ENCODE measurements at regions not wholly inside any gene's neighbourhood (a gene's known extent, or its start where the extent isn't known, plus 50 kb on each side); places are given as distances from the start of the nearest gene placed in this dataset.

- no peaks in the 10 kb centered on the region for H3K9me3 Mint-ChIP-seq
- intact Hi-C loops (cut with micrococcal nuclease), result no loop called here
- H3K4me1 Mint-ChIP-seq (ENCODE audit: low read depth), result no peaks in the 10 kb centered on the region
- ChIA-PET POLR2A (no interaction called here), CTCF (interaction anchor here (1.4 kb wide), 1 partner anchor 18 kb away, joined by 4 read pairs; no protein-coding TSS in a partner anchor)
- no peak overlapping the region for H3K27ac Mint-ChIP-seq
- no peak for DNase-seq
- H3K36me3 Mint-ChIP-seq, result no peaks in the 10 kb centered on the region
- H3K4me3 Mint-ChIP-seq, result no peak overlapping the region
- H3K27me3 Mint-ChIP-seq, result peaks cover 20% of the 10 kb centered on the region
Observed at GRCh38 chr17:33797181-33797580, 457.9 kb upstream of the CCL2 start.

GRCh38 chr17:33798308-33798707 lies 456.8 kb upstream of the CCL2 start:
- no peak for DNase-seq
- POLR2A ChIA-PET, result no interaction called here
- no peaks in the 10 kb centered on the region for H3K4me1 Mint-ChIP-seq (ENCODE audit: low read depth)
- no peak overlapping the region for H3K4me3 Mint-ChIP-seq
- no peaks in the 10 kb centered on the region for H3K36me3 Mint-ChIP-seq
- H3K27ac Mint-ChIP-seq, result no peak overlapping the region
- intact Hi-C loops (cut with micrococcal nuclease), result no loop called here
- H3K27me3 Mint-ChIP-seq, result peaks cover 28% of the 10 kb centered on the region
- CTCF ChIA-PET, result interaction anchor here (1.4 kb wide), 1 partner anchor 19 kb away, joined by 4 read pairs; no protein-coding TSS in a partner anchor
- H3K9me3 Mint-ChIP-seq, result no peaks in the 10 kb centered on the region

DNA sequence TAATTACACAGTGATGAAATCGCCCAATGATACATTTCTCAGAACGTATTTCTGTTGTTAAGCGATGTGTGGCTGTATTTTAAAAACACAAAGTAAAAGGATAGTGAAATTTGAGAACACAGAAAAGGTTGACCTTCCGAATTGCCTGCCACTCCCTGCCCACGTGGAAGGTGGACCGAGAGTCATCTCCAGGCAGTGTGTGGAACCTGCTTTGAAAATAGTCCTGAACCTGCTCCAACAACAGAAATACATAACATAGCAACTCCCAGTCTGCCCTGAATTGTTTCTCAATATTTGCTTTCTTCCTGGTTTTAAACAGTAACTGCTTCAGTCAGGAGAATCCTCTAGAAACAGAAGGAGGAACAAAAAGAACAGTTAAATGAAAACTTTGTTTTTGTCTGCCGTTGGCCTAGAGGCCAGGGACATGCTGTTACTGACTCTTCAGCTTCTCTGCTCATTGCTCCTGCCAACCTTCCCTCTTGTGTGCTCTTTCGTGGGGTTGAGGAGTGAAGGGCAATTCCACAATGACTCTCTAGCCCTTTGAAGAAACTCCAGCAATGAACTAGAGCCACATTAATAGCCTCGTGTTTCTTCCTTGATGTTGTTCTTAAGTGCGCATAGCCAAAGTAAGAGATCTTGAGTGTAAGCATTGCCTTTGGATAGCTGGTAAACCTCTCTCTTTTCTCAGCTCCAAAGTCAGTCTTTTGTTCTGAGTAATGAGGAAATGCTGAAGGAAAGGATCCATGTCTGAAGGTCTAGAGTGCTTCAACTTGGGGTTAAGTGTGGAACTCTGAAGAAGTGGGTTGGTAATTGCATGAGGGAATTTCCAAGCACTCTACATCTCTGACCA lies 452.5 kb upstream of the CCL2 start:
- DNase-seq, result no peak
- no peaks in the 10 kb centered on the region for H3K4me1 Mint-ChIP-seq (ENCODE audit: low read depth)
- CTCF ChIA-PET, result no interaction called here
- peaks cover 36% of the 10 kb centered on the region for H3K27me3 Mint-ChIP-seq
- intact Hi-C loops (cut with micrococcal nuclease), result no loop called here
- no peaks in the 10 kb centered on the region for H3K36me3 Mint-ChIP-seq
- H3K27ac Mint-ChIP-seq, result no peak overlapping the region
- H3K4me3 Mint-ChIP-seq, result no peak overlapping the region
- H3K9me3 Mint-ChIP-seq, result no peaks in the 10 kb centered on the region
- POLR2A ChIA-PET, result no interaction called here

GRCh38 chr17:33803199-33803685 lies 451.8 kb upstream of the CCL2 start:
- Mint-ChIP-seq H3K9me3 (no peaks in the 10 kb centered on the region), H3K27ac (no peak overlapping the region), H3K27me3 (peaks cover 40% of the 10 kb centered on the region), H3K4me3 (no peak overlapping the region), H3K4me1 (ENCODE audit: low read depth) (no peaks in the 10 kb centered on the region), H3K36me3 (no peaks in the 10 kb centered on the region)
- CTCF ChIA-PET, result no interaction called here
- POLR2A ChIA-PET, result no interaction called here
- no peak for DNase-seq
- intact Hi-C loops (cut with micrococcal nuclease), result no loop called here

- ChIA-PET CTCF (no interaction called here), POLR2A (no interaction called here)
- peaks cover 42% of the 10 kb centered on the region for H3K27me3 Mint-ChIP-seq
- no peaks in the 10 kb centered on the region for H3K36me3 Mint-ChIP-seq
- no peak for DNase-seq
- no peaks in the 10 kb centered on the region for H3K9me3 Mint-ChIP-seq
- H3K4me3 Mint-ChIP-seq, result no peak overlapping the region
- H3K4me1 Mint-ChIP-seq (ENCODE audit: low read depth), result no peaks in the 10 kb centered on the region
- H3K27ac Mint-ChIP-seq, result no peak overlapping the region
- intact Hi-C loops (cut with micrococcal nuclease), result no loop called here
Observed at GRCh38 chr17:33803686-33804085, 451.4 kb upstream of the CCL2 start.

DNA sequence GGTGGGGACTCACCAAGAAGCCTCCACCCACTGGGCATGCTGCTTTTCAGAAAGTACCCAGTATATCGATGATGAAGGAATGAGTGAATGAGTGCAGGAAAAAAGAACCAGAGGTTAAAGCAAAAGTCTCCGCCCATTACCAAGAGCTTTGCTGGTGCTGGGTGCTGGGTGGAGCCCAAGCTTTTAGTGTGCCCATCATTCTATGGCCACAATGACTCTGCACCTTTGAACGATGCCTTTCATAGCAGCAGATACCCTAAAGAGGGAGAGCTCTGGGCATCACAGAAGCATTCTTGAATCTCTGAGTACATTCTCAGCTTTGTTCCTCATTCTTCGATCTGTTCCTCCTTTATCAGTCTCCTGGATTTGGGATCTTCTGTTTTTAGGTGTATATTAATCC lies 450.7 kb upstream of the CCL2 start:
- intact Hi-C loops (cut with micrococcal nuclease), result no loop called here
- CTCF ChIA-PET, result no interaction called here
- H3K4me1 Mint-ChIP-seq (ENCODE audit: low read depth), result no peaks in the 10 kb centered on the region

GRCh38 chr17:33806631-33807030 lies 448.5 kb upstream of the CCL2 start:
- H3K36me3 Mint-ChIP-seq, result no peaks in the 10 kb centered on the region
- no peak overlapping the region for H3K27ac Mint-ChIP-seq
- no peak overlapping the region for H3K4me3 Mint-ChIP-seq
- H3K4me1 Mint-ChIP-seq (ENCODE audit: low read depth), result no peaks in the 10 kb centered on the region
- peaks cover 33% of the 10 kb centered on the region for H3K27me3 Mint-ChIP-seq
- intact Hi-C loops (cut with micrococcal nuclease), result no loop called here
- H3K9me3 Mint-ChIP-seq, result no peaks in the 10 kb centered on the region
- no peak for DNase-seq
- ChIA-PET CTCF (no interaction called here), POLR2A (no interaction called here)

More for the DNA sequence above, 450.7 kb upstream of the CCL2 start:
- DNase-seq, result no peak
- no peak overlapping the region for H3K27ac Mint-ChIP-seq
- H3K27me3 Mint-ChIP-seq, result peaks cover 42% of the 10 kb centered on the region
- POLR2A ChIA-PET, result no interaction called here
- no peaks in the 10 kb centered on the region for H3K36me3 Mint-ChIP-seq
- H3K9me3 Mint-ChIP-seq, result no peaks in the 10 kb centered on the region
- no peak overlapping the region for H3K4me3 Mint-ChIP-seq

DNA sequence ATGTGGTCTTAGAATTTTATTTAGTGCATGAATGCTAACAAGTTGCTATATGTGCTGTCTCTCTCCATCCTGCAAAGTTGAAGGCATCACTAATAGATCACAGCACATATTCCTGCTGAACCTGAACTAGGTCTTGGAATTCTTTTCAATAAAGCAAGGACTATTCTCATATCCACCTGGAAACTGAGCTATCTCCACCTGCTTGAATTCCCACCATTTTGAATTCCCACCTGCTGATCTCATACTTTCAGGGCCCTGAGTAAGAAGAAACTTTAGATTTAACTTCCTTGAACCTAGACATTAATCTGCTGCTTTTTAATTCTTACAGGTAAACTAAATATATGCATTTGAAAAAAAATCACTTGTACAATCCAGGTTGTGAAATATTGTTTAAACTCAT lies 445.3 kb upstream of the CCL2 start:
- DNase-seq, result no peak
- Mint-ChIP-seq H3K9me3 (no peaks in the 10 kb centered on the region), H3K27ac (no peak overlapping the region), H3K36me3 (no peaks in the 10 kb centered on the region), H3K4me1 (ENCODE audit: low read depth) (no peaks in the 10 kb centered on the region), H3K27me3 (peaks cover 18% of the 10 kb centered on the region), H3K4me3 (no peak overlapping the region)
- ChIA-PET POLR2A (no interaction called here), CTCF (no interaction called here)
- intact Hi-C loops (cut with micrococcal nuclease), result no loop called here

GRCh38 chr17:33811004-33811760 lies 443.9 kb upstream of the CCL2 start:
- Mint-ChIP-seq H3K4me1 (ENCODE audit: low read depth) (no peaks in the 10 kb centered on the region), H3K4me3 (no peak overlapping the region), H3K9me3 (no peaks in the 10 kb centered on the region), H3K36me3 (no peaks in the 10 kb centered on the region), H3K27ac (no peak overlapping the region), H3K27me3 (peaks cover 11% of the 10 kb centered on the region)
- POLR2A ChIA-PET, result no interaction called here
- intact Hi-C loops (cut with micrococcal nuclease), result no loop called here
- no peak for DNase-seq
- CTCF ChIA-PET, result interaction anchor here (1.7 kb wide), 1 partner anchor 32 kb away, joined by 6 read pairs; no protein-coding TSS in a partner anchor

GRCh38 chr17:33811984-33812577 lies 443.0 kb upstream of the CCL2 start:
- POLR2A ChIA-PET, result no interaction called here
- intact Hi-C loops (cut with micrococcal nuclease), result no loop called here
- Mint-ChIP-seq H3K36me3 (no peaks in the 10 kb centered on the region), H3K27ac (no peak overlapping the region), H3K27me3 (peaks cover 11% of the 10 kb centered on the region), H3K4me1 (ENCODE audit: low read depth) (no peaks in the 10 kb centered on the region), H3K9me3 (no peaks in the 10 kb centered on the region), H3K4me3 (no peak overlapping the region)
- no peak for DNase-seq
- CTCF ChIA-PET, result interaction anchor here (1.7 kb wide), 1 partner anchor 33 kb away, joined by 6 read pairs; no protein-coding TSS in a partner anchor

DNA sequence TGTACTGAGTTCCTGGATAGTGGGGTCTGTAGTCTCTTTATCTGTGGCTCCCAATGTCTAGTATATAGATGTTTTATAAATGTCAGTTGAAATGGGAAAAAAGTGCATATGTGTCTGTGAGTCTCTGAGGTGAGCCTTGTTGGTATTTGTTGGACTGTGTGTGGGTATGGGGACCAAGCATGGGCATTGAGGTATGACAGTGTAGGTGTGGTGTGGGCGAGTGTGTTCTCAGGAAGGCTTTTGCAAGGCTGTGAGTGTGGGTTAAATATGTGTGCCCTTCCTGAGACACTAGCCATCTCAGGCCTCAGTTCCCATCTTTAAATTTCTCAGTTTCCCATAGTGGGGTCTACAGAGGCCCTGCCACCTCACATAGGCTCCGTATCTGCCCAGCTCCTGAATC lies 440.2 kb upstream of the CCL2 start:
- no peak for DNase-seq
- Mint-ChIP-seq H3K4me1 (ENCODE audit: low read depth) (no peaks in the 10 kb centered on the region), H3K9me3 (no peaks in the 10 kb centered on the region), H3K27ac (no peak overlapping the region), H3K27me3 (peaks cover 9% of the 10 kb centered on the region), H3K36me3 (no peaks in the 10 kb centered on the region), H3K4me3 (no peak overlapping the region)
- intact Hi-C loops (cut with micrococcal nuclease), result no loop called here
- ChIA-PET CTCF (no interaction called here), POLR2A (no interaction called here)

DNA sequence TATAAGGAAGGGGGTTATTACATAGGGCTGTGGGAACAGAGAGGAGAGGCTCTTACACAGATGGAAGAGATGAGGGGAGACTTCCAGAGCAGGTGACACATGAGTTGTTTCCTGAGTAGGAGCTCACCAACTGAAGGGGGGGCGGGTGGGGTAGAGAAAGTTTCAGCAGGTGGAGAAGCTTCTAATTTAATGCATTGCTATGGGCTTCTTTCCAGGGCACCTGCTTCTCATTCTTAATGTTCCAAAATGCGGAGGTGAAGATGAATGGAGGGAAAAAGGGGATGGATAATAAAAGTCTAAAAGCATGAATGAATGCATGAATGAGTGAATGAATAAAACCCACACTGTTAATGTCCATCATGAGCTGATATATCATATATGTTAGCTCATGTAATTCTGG lies 439.0 kb upstream of the CCL2 start:
- Mint-ChIP-seq H3K4me1 (ENCODE audit: low read depth) (no peaks in the 10 kb centered on the region), H3K27ac (no peak overlapping the region), H3K36me3 (no peaks in the 10 kb centered on the region), H3K27me3 (peaks cover 8% of the 10 kb centered on the region), H3K4me3 (no peak overlapping the region), H3K9me3 (no peaks in the 10 kb centered on the region)
- ChIA-PET POLR2A (no interaction called here), CTCF (no interaction called here)
- no peak for DNase-seq
- intact Hi-C loops (cut with micrococcal nuclease), result no loop called here

Measured in activated CD4-positive, alpha-beta memory T cell treated with anti-CD3 and anti-CD28 coated beads for 36 hours (primary cell).